NCI-H748 treated with DMSO at 0.1 percent for 48 hours (cell line): ENCODE measurements at regions not wholly inside any gene's neighbourhood (a gene's known extent, or its start where the extent isn't known, plus 50 kb on each side); places are given as distances from the start of the nearest gene placed in this dataset.

Experiments used
- DNase-seq: peaks from one replicate; lab custom pipeline; 2025; lab: John Stamatoyannopoulos, UW

- DNase-seq: no peak
Observed at GRCh38 chr3:24843955-24844354, 349.3 kb upstream of the THRB start.

GRCh38 chr3:24845524-24846155, 351.0 kb upstream of the THRB start:
- DNase-seq: no peak

- DNase-seq: no peak
Observed at GRCh38 chr3:24846286-24846860, 351.7 kb upstream of the THRB start.

GRCh38 chr3:24850245-24850644, 355.6 kb upstream of the THRB start:
- DNase-seq: no peak

GRCh38 chr3:24853685-24854490, 359.2 kb upstream of the THRB start:
- DNase-seq: no peak

- DNase-seq: no peak
Observed at GRCh38 chr3:24854748-24855147, 360.1 kb upstream of the THRB start.

- DNase-seq: no peak
Observed at GRCh38 chr3:24857945-24858344, 363.3 kb upstream of the THRB start.

- DNase-seq: no peak
Observed at GRCh38 chr3:24863215-24863614, 368.6 kb upstream of the THRB start.

- DNase-seq: no peak
Observed at GRCh38 chr3:24867783-24868182, 373.1 kb upstream of the THRB start.

GRCh38 chr3:24881239-24881638, 386.6 kb upstream of the THRB start:
- no peak for DNase-seq

GRCh38 chr3:24886501-24886900, 391.9 kb upstream of the THRB start:
- DNase-seq: no peak

GRCh38 chr3:24890012-24890411, 395.4 kb upstream of the THRB start:
- no peak for DNase-seq

- DNase-seq: no peak
Observed at GRCh38 chr3:24899373-24899772, 404.7 kb upstream of the THRB start.

GRCh38 chr3:24899901-24900603, 405.4 kb upstream of the THRB start:
- no peak for DNase-seq

GRCh38 chr3:24905266-24905665, 410.6 kb upstream of the THRB start:
- DNase-seq: no peak

GRCh38 chr3:24907106-24907505, 412.5 kb upstream of the THRB start:
- DNase-seq: no peak

- DNase-seq: no peak
Observed at GRCh38 chr3:24911076-24911475, 416.4 kb upstream of the THRB start.

GRCh38 chr3:24915639-24916038, 421.0 kb upstream of the THRB start:
- DNase-seq: no peak

GRCh38 chr3:24917908-24918307, 423.3 kb upstream of the THRB start:
- DNase-seq: no peak

- DNase-seq: no peak
Observed at GRCh38 chr3:24923570-24923969, 428.9 kb upstream of the THRB start.

GRCh38 chr3:24929521-24929920, 434.9 kb upstream of the THRB start:
- no peak for DNase-seq

- no peak for DNase-seq
Observed at GRCh38 chr3:24933401-24933800, 438.8 kb upstream of the THRB start.

GRCh38 chr3:24936574-24936973, 441.9 kb upstream of the THRB start:
- DNase-seq: no peak
